Natural killer cell treated with Interleukin-12 subunit alpha and Interleukin-12 subunit beta and Interleukin-15 and Interleukin-18, amount 100 ng/mL, for 72 hours (primary cell): ENCODE measurements at regions not wholly inside any gene's neighbourhood (a gene's known extent, or its start where the extent isn't known, plus 50 kb on each side); places are given as distances from the start of the nearest gene placed in this dataset.
A peak's percentile ranks its signal among the peaks of the same experiment; 100 is the strongest.
"Not testable (repeated sequence)": the region's sequence is repeated elsewhere in the genome, so short reads cannot be mapped to it uniquely, and the experiment has no call there.

Experiments
- ATAC-seq, 2 donors: fragments of 150-1000 bp; cut with Tn5 transposase in 1 of 2; sonication (Bioruptor Pico), chemical (Tn5 transposase) in 1 of 2; 2 replicates each; pipeline ENCODE4 v1.10.0; 2021
- DNase-seq: peaks from one replicate; pipeline ENCODE4 v3.0.0; 2022; ENCODE audit warnings: low spot score
- H3K27ac Mint-ChIP-seq, 2 donors: 1 replicate in 1 of 2; 2 replicates in 1 of 2; pipeline ENCODE4 v1.8.0; 2022; ENCODE audit warnings: mixed read lengths in 2 of 2, mild to moderate bottlenecking in 1 of 2, moderate library complexity in 1 of 2
- H3K27me3 Mint-ChIP-seq, 2 donors: 1 replicate in 1 of 2; 2 replicates in 1 of 2; pipeline ENCODE4 v1.8.0; 2022; ENCODE audit warnings: mixed read lengths in 2 of 2
- H3K36me3 Mint-ChIP-seq: one replicate; pipeline ENCODE4 v1.8.0; 2022; ENCODE audit warnings: mixed read lengths
- H3K4me1 Mint-ChIP-seq, 2 donors: 1 replicate in 1 of 2; 2 replicates in 1 of 2; pipeline ENCODE4 v1.8.0; 2022; ENCODE audit warnings: low read depth in 2 of 2, mixed read lengths in 2 of 2, mild to moderate bottlenecking in 1 of 2
- H3K4me3 Mint-ChIP-seq: one replicate; pipeline ENCODE4 v1.8.0; 2022; ENCODE audit warnings: mixed read lengths
- H3K9me3 Mint-ChIP-seq: 2 replicates; pipeline ENCODE4 v1.8.0; 2022; ENCODE audit warnings: mixed read lengths

GRCh38 chr5:179405426-179406030 is 60.3 kb upstream of the ADAMTS2 start:
- H3K9me3 Mint-ChIP-seq = no peaks in the 10 kb centered on the region
- H3K4me1 Mint-ChIP-seq = no peaks in the 10 kb centered on the region
- DNase-seq (no peak), ATAC-seq (no peak)
- H3K36me3 Mint-ChIP-seq = peaks cover 6% of the 10 kb centered on the region
- peaks cover 0 to 6% of the 10 kb centered on the region in 2 donors for H3K27me3 Mint-ChIP-seq
- H3K27ac Mint-ChIP-seq = no peak overlapping the region
- H3K4me3 Mint-ChIP-seq = no peak overlapping the region

DNA sequence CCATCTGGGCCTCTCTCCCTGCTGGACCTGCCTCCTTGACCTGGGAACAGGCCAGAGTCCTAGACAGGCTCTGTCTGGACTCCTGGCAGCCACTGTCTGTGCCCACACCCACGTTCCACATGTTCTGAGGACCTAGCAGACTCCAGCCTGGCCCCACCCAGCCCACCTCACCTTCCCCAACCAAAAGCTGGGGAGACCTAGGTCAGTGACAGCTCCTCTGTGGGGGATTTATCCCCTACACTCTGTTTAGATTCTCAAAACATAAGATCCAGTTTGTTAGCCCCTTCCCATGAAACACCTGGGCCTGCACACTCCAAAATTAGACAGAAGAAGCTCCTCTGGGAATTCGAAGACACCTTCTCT is 59.8 kb upstream of the ADAMTS2 start:
- no peak overlapping the region for H3K4me3 Mint-ChIP-seq
- H3K36me3 Mint-ChIP-seq = peaks cover 8% of the 10 kb centered on the region
- no peak overlapping the region for H3K27ac Mint-ChIP-seq
- ATAC-seq (no peak), DNase-seq (no peak)
- H3K9me3 Mint-ChIP-seq = no peaks in the 10 kb centered on the region
- H3K4me1 Mint-ChIP-seq = no peaks in the 10 kb centered on the region
- peaks cover 0 to 6% of the 10 kb centered on the region in 2 donors for H3K27me3 Mint-ChIP-seq

GRCh38 chr5:179404321-179405053 is 59.2 kb upstream of the ADAMTS2 start:
- Mint-ChIP-seq H3K4me1 (no peaks in the 10 kb centered on the region), H3K9me3 (peaks cover 4% of the 10 kb centered on the region), H3K36me3 (peaks cover 13% of the 10 kb centered on the region), H3K4me3 (no peak overlapping the region), H3K27ac (no peak overlapping the region), H3K27me3 (peaks cover 0 to 6% of the 10 kb centered on the region in 2 donors)
- ATAC-seq (peak in 1 of 2 donors; percentile 15), DNase-seq (no peak)

DNA sequence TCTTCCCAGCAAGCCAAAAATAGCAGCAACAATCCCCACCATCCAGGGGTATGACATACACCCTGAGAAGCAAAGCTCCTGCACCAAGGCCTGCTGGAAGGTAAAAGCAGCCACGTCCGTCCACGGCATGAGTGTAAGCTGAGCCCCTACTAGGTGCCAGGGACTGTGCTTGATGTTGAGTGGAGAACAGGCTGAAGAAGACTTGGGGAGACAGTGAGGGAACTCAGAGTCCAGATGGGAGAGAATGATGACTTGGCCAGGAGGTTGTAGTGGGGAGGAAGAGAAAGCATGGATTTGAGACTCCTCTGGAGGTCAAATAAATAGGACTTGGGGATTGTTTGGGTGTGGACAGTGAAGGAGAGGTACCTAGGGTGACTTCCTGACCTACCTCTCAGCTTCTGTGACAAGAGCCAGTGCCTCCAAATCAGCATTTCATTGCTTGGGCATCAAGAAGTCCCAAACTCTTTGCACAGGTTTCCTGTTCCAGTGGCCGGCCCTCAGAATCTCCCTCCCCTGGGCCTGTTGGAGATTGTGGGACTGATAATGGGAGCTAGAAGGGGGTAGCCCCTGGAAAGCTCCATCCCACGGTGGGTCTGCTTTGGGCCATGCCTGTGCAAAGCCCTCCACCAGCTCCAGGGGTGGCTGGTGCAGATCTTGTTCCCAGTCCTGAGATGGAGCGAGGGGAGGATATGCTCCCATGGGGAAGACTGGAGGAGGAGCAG is 58.3 kb upstream of the ADAMTS2 start:
- Mint-ChIP-seq H3K27me3 (peaks cover 0 to 6% of the 10 kb centered on the region in 2 donors), H3K4me1 (no peaks in the 10 kb centered on the region), H3K36me3 (peaks cover 17% of the 10 kb centered on the region), H3K9me3 (peaks cover 9% of the 10 kb centered on the region), H3K27ac (no peak overlapping the region), H3K4me3 (no peak overlapping the region)
- no peak for DNase-seq
- no peak for ATAC-seq

GRCh38 chr5:179400435-179400834 is 55.2 kb upstream of the ADAMTS2 start:
- Mint-ChIP-seq H3K36me3 (peaks cover 17% of the 10 kb centered on the region), H3K9me3 (peaks cover 10% of the 10 kb centered on the region), H3K27me3 (peaks cover 2 to 13% of the 10 kb centered on the region in 2 donors)
- not testable (repeated sequence) for H3K4me1 Mint-ChIP-seq, H3K4me3 Mint-ChIP-seq, ATAC-seq, DNase-seq, H3K27ac Mint-ChIP-seq

DNA sequence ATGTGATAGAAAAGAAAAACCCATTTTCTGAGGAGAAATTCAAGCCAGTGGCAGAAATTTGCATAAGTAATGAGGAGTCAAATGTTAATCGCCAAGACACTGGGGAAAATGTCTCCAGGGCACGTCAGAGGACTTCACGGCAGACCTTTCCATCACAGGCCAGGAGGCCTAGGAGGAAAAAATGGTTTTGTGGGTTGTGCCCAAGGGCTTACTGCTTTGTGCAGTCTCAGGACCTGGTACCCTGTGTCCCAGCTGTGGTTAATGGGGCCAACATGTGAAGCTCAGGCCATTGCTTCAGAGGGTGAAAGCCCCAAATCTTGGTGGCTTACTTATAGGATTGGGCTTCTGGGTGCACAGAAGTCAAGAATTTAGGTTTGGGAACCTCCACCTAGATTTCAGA is 54.8 kb upstream of the ADAMTS2 start:
- Mint-ChIP-seq H3K27me3 (peaks cover 2 to 17% of the 10 kb centered on the region in 2 donors), H3K9me3 (peaks cover 10% of the 10 kb centered on the region), H3K4me1 (no peaks in the 10 kb centered on the region), H3K36me3 (peaks cover 17% of the 10 kb centered on the region), H3K4me3 (no peak overlapping the region), H3K27ac (no peak overlapping the region)
- no peak for ATAC-seq
- no peak for DNase-seq

GRCh38 chr5:179399327-179399726 is 54.1 kb upstream of the ADAMTS2 start:
- Mint-ChIP-seq H3K9me3 (peaks cover 10% of the 10 kb centered on the region), H3K36me3 (peaks cover 17% of the 10 kb centered on the region), H3K27me3 (peaks cover 2 to 18% of the 10 kb centered on the region in 2 donors)
- H3K27ac Mint-ChIP-seq, H3K4me3 Mint-ChIP-seq, H3K4me1 Mint-ChIP-seq, ATAC-seq, DNase-seq: not testable (repeated sequence)

GRCh38 chr5:179397516-179397915 is 52.3 kb upstream of the ADAMTS2 start:
- ATAC-seq (no peak), DNase-seq (no peak)
- Mint-ChIP-seq H3K27me3 (peaks cover 4 to 18% of the 10 kb centered on the region in 2 donors), H3K27ac (no peak overlapping the region), H3K36me3 (peaks cover 17% of the 10 kb centered on the region), H3K9me3 (peaks cover 14% of the 10 kb centered on the region), H3K4me3 (no peak overlapping the region), H3K4me1 (no peaks in the 10 kb centered on the region)
